GM12874 (cell line): ENCODE measurements at regions not wholly inside any gene's neighbourhood (a gene's known extent, or its start where the extent isn't known, plus 50 kb on each side); places are given as distances from the start of the nearest gene placed in this dataset.

Experiments
- CTCF ChIP-seq: IDR thresholded peaks from 2 replicates; pipeline ENCODE4 v1.5.1; 2011; ENCODE audit warnings: low read depth, mild to moderate bottlenecking, control low read depth, low read length, moderate library complexity; ENCODE audit not compliant: insufficient read depth

GRCh38 chr3:181823716-181824115 lies 112.0 kb downstream of the SOX2 start:
- no peak for TF ChIP-seq CTCF

- no peak for TF ChIP-seq CTCF
Observed at GRCh38 chr3:181824961-181825360, 113.2 kb downstream of the SOX2 start.

GRCh38 chr3:181839039-181839915 lies 127.6 kb downstream of the SOX2 start:
- no peak for TF ChIP-seq CTCF

- TF ChIP-seq CTCF, result no peak
Observed at GRCh38 chr3:181839916-181840297, 128.2 kb downstream of the SOX2 start.

GRCh38 chr3:181844211-181844610 lies 132.5 kb downstream of the SOX2 start:
- TF ChIP-seq CTCF, result no peak

- TF ChIP-seq CTCF, result no peak
Observed at GRCh38 chr3:181847276-181847675, 135.6 kb downstream of the SOX2 start.

GRCh38 chr3:181851063-181851462 lies 139.3 kb downstream of the SOX2 start:
- no peak for TF ChIP-seq CTCF
